ENCODE measurements at regions not wholly inside any gene's neighbourhood (a gene's known extent, or its start where the extent isn't known, plus 50 kb on each side); places are given as distances from the start of the nearest gene placed in this dataset.
"Not testable (repeated sequence)": the region's sequence is repeated elsewhere in the genome, so short reads cannot be mapped to it uniquely, and the experiment has no call there.

- H3K27me3 ChIP-seq (ENCODE audit: insufficient read depth, low read depth, severe bottlenecking): no peaks in the 10 kb centered on the region
- no peak for DNase-seq
- no peak overlapping the region for H3K4me3 ChIP-seq (ENCODE audit: low read depth, low read length)
- TF ChIP-seq CTCF (IDR thresholded peaks at IDR 0.05; ENCODE audit: low read depth, low read length): no peak
- H3K9me3 ChIP-seq (ENCODE audit: severe bottlenecking): no peaks in the 10 kb centered on the region
- no peaks in the 10 kb centered on the region for H3K36me3 ChIP-seq
- H3K27ac ChIP-seq: no peak overlapping the region
These were observed 139.9 kb downstream of the TMEM144 start for GRCh38 chr4:158350161-158350560.

- Histone ChIP-seq H3K9me3 (ENCODE audit: severe bottlenecking) (peaks cover under 1% of the 10 kb centered on the region), H3K4me3 (ENCODE audit: low read depth, low read length) (no peak overlapping the region), H3K27me3 (ENCODE audit: insufficient read depth, low read depth, severe bottlenecking) (no peaks in the 10 kb centered on the region), H3K27ac (no peak overlapping the region), H3K36me3 (no peaks in the 10 kb centered on the region)
- no peak for TF ChIP-seq CTCF (IDR thresholded peaks at IDR 0.05; ENCODE audit: low read depth, low read length)
- no peak for DNase-seq
These were observed 143.4 kb downstream of the TMEM144 start for GRCh38 chr4:158353541-158354304.

DNA sequence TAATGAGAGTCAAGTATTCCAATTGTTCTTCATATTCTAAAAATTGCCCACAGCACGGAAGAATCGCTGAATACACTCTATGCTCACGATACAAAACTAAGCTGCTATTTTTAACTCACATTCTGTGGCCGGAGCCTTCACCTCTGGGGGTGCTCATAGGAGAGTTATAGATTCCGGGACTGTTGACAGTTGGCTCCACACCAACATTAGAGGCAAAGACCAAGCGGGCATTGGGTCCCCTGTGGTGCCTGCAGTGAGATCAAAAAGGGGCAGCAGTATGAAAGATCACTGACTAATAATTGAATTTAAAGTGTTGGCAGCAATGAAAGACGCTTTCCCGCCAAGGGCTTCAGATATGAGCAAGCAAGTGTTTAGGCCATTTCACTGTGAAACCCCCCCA, 146.0 kb downstream of the TMEM144 start:
- no peak for TF ChIP-seq CTCF (IDR thresholded peaks at IDR 0.05; ENCODE audit: low read depth, low read length)
- Histone ChIP-seq H3K4me3 (ENCODE audit: low read depth, low read length) (no peak overlapping the region), H3K9me3 (ENCODE audit: severe bottlenecking) (peaks cover 3% of the 10 kb centered on the region), H3K27me3 (ENCODE audit: insufficient read depth, low read depth, severe bottlenecking) (no peaks in the 10 kb centered on the region), H3K27ac (no peak overlapping the region), H3K36me3 (no peaks in the 10 kb centered on the region)
- DNase-seq: no peak

- not testable (repeated sequence) for H3K27ac ChIP-seq; H3K36me3 ChIP-seq; H3K27me3 ChIP-seq (ENCODE audit: insufficient read depth, low read depth, severe bottlenecking); DNase-seq; H3K4me3 ChIP-seq (ENCODE audit: low read depth, low read length)
- peaks cover 12% of the 10 kb centered on the region for H3K9me3 ChIP-seq (ENCODE audit: severe bottlenecking)
These were observed 153.7 kb upstream of the RXFP1 start for GRCh38 chr4:158367932-158368441.

- TF ChIP-seq CTCF (IDR thresholded peaks at IDR 0.05; ENCODE audit: low read depth, low read length): no peak
- DNase-seq: no peak
- no peaks in the 10 kb centered on the region for H3K27me3 ChIP-seq (ENCODE audit: insufficient read depth, low read depth, severe bottlenecking)
- peaks cover 5% of the 10 kb centered on the region for H3K9me3 ChIP-seq (ENCODE audit: severe bottlenecking)
- no peak overlapping the region for H3K4me3 ChIP-seq (ENCODE audit: low read depth, low read length)
- no peak overlapping the region for H3K27ac ChIP-seq
- H3K36me3 ChIP-seq: no peaks in the 10 kb centered on the region
These were observed 150.5 kb upstream of the RXFP1 start for GRCh38 chr4:158371158-158371557.

DNA sequence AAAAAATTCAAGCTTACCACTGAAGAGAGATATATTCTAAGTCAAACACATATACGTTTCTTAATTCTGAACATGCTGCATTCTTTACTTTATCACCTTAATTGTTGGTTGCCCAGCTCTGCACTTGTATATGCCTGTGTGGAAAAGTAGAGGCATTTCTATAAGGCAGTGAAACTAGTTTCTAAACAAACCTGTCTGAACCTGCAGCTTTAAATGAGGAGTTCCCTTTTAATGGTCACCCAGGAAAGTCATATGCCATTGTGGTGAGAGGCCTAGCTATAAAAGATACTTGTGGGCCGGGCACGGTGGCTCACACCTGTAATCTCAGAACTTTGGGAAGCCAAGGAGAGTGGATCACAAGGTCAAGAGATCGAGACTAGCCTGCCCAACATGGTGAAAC, 147.4 kb upstream of the RXFP1 start:
- Histone ChIP-seq H3K36me3 (no peaks in the 10 kb centered on the region), H3K27me3 (ENCODE audit: insufficient read depth, low read depth, severe bottlenecking) (no peaks in the 10 kb centered on the region), H3K4me3 (ENCODE audit: low read depth, low read length) (no peak overlapping the region), H3K9me3 (ENCODE audit: severe bottlenecking) (no peaks in the 10 kb centered on the region), H3K27ac (no peak overlapping the region)
- TF ChIP-seq CTCF (IDR thresholded peaks at IDR 0.05; ENCODE audit: low read depth, low read length): no peak
- DNase-seq: no peak
